HCT116 (cell line): ENCODE measurements at regions not wholly inside any gene's neighbourhood (a gene's known extent, or its start where the extent isn't known, plus 50 kb on each side); places are given as distances from the start of the nearest gene placed in this dataset.

Experiments used
- ATAC-seq: fragments of 200-7000 bp; cut with Tn5 transposase; 2 replicates; pipeline ENCODE4 v1.9.1; 2020; ENCODE audit warnings: mild to moderate bottlenecking, moderate library complexity
- BruUV-seq: library from RNA; stranded (reverse); fragments of 400-500 nt; replicated peaks from 2 replicates; lab custom pipeline; 2021; lab: Mats Ljungman, UMichigan
- CTCF ChIA-PET: fragments of 300-600 bp; sonication (Branson Sonifier 250); formaldehyde crosslinking; loops from one replicate; lab custom pipeline; 2021; ENCODE audit warnings: antibody characterized with exemption; lab: Charles Lee
- POLR2A ChIA-PET: fragments of 300-600, 350-600 bp; sonication (Branson Sonifier 250); formaldehyde crosslinking; loops from one replicate; lab custom pipeline; 2021; ENCODE audit warnings: antibody characterized with exemption; lab: Charles Lee
- RAD21 ChIA-PET, 2 experiments: fragments of 300-600 bp; sonication (Branson Sonifier 250); formaldehyde crosslinking; loops; one replicate each; lab custom pipeline; 2023; ENCODE audit warnings: low total read pairs in 2 of 2; ENCODE audit not compliant: uncharacterized antibody in 2 of 2, unreplicated experiment in 2 of 2, low non-redundant PET in 1 of 2; lab: Charles Lee
- DNase-seq: peaks from one replicate; pipeline ENCODE4 v3.0.0-alpha.2; 2010; ENCODE audit warnings: low read depth, low spot score
- H2AFZ ChIP-seq: fragments of 200-600 bp; shearing (Covaris generic), sonication (generic); 2 replicates; pipeline ENCODE4 v1.6.1; 2017; ENCODE audit warnings: low read depth, mixed run types, mixed read lengths, antibody characterized with exemption, low read length; ENCODE audit not compliant: poor library complexity, severe bottlenecking
- H3K27ac ChIP-seq: 2 replicates; pipeline ENCODE4 v1.5.1; 2012; ENCODE audit warnings: low read depth, low read length
- H3K27me3 ChIP-seq: fragments of 200-600 bp; sonication (generic); 2 replicates; pipeline ENCODE4 v1.6.1; 2016; ENCODE audit warnings: mixed run types, low read length, mixed read lengths; ENCODE audit not compliant: insufficient read depth
- H3K36me3 ChIP-seq, 2 experiments: fragments of 200-500 bp in 1 of 2; fragments of 200-600 bp in 1 of 2; sonication (Bioruptor generic) in 1 of 2; sonication (generic) in 1 of 2; 2 replicates each; pipeline versions ENCODE4 v1.5.1 to v1.6.1; 2014 to 2016; ENCODE audit warnings: low read length in 2 of 2, inconsistent platforms in 1 of 2, mixed read lengths in 1 of 2, mixed run types in 1 of 2; ENCODE audit not compliant: insufficient read depth in 2 of 2, control insufficient read depth in 1 of 2
- H3K4me1 ChIP-seq, 2 experiments: fragments of 200-600 bp in 1 of 2; sonication (generic) in 1 of 2; 2 replicates each; pipeline versions ENCODE4 v1.5.1 to v1.6.1; 2012 to 2017; ENCODE audit warnings: low read length in 2 of 2, inconsistent platforms in 1 of 2, mild to moderate bottlenecking in 1 of 2, mixed read lengths in 1 of 2, mixed run types in 1 of 2, moderate library complexity in 1 of 2; ENCODE audit not compliant: insufficient read depth in 2 of 2, control insufficient read depth in 1 of 2
- H3K4me2 ChIP-seq: fragments of 200-600 bp; sonication (generic); 2 replicates; pipeline ENCODE4 v1.6.1; 2017; ENCODE audit warnings: mixed run types, low read length, mixed read lengths
- H3K4me3 ChIP-seq, 2 experiments: fragments of 200-600 bp in 1 of 2; sonication (generic) in 1 of 2; replicated peaks in 1 of 2; 2 replicates each; pipeline ENCODE4 v1.5.1; 2011 to 2016; ENCODE audit warnings: low read length in 2 of 2, control low read depth in 1 of 2, low read depth in 1 of 2, mild to moderate bottlenecking in 1 of 2, mixed read lengths in 1 of 2, mixed run types in 1 of 2
- H3K79me2 ChIP-seq: fragments of 200-600 bp; sonication (generic); 2 replicates; pipeline ENCODE4 v1.6.1; 2017; ENCODE audit warnings: mild to moderate bottlenecking, mixed run types, low read length, moderate library complexity, mixed read lengths; ENCODE audit not compliant: insufficient read depth
- H3K9ac ChIP-seq: fragments of 200-600 bp; sonication (generic); 2 replicates; pipeline ENCODE4 v1.6.1; 2016; ENCODE audit warnings: low read length, mixed read lengths
- H3K9me2 ChIP-seq: fragments of 200-600 bp; sonication (generic), shearing (Covaris generic); 2 replicates; pipeline ENCODE4 v1.6.1; 2017; ENCODE audit warnings: mixed run types, mild to moderate bottlenecking, moderate library complexity; ENCODE audit not compliant: insufficient read depth
- H3K9me3 ChIP-seq, 2 experiments: fragments of 200-500 bp in 1 of 2; fragments of 200-600 bp in 1 of 2; sonication (Bioruptor generic) in 1 of 2; sonication (generic) in 1 of 2; 2 replicates each; pipeline ENCODE4 v1.6.1; 2014 to 2017; ENCODE audit warnings: low read length in 2 of 2, mixed read lengths in 2 of 2, inconsistent platforms in 1 of 2, low read depth in 1 of 2, mild to moderate bottlenecking in 1 of 2, mixed run types in 1 of 2, moderate library complexity in 1 of 2; ENCODE audit not compliant: control insufficient read depth in 1 of 2, insufficient read depth in 1 of 2
- H4K20me1 ChIP-seq: fragments of 200-600 bp; sonication (generic), shearing (Covaris generic); 2 replicates; pipeline ENCODE4 v1.6.1; 2017; ENCODE audit warnings: mixed run types, mild to moderate bottlenecking, moderate library complexity; ENCODE audit not compliant: insufficient read depth
- CBX3 ChIP-seq: IDR thresholded peaks from 2 replicates; pipeline ENCODE4 v1.6.1; 2012; ENCODE audit warnings: low read depth
- CEBPB ChIP-seq: IDR thresholded peaks from 2 replicates; pipeline ENCODE4 v1.6.1; 2012; ENCODE audit warnings: low read depth
- EGR1 ChIP-seq: IDR thresholded peaks from 2 replicates; pipeline ENCODE4 v1.6.1; 2012; ENCODE audit warnings: low read depth
- EZH2 ChIP-seq: fragments of 200-600 bp; sonication (generic); IDR thresholded peaks from 2 replicates; pipeline ENCODE4 v1.6.1; 2017; ENCODE audit warnings: antibody characterized with exemption, mixed run types
- EZH2phosphoT487 ChIP-seq: fragments of 200-600 bp; IDR thresholded peaks from 2 replicates; pipeline ENCODE4 v1.6.1; 2018; ENCODE audit warnings: antibody characterized with exemption, borderline replicate concordance
- FOSL1 ChIP-seq: IDR thresholded peaks from 2 replicates; pipeline ENCODE4 v1.6.1; 2012; ENCODE audit warnings: low read depth
- JUND ChIP-seq: IDR thresholded peaks from 2 replicates; pipeline ENCODE4 v1.6.1; 2012
- POLR2AphosphoS5 ChIP-seq: IDR thresholded peaks from 2 replicates; pipeline ENCODE4 v1.6.1; 2011; ENCODE audit warnings: mild to moderate bottlenecking, low read depth, low read length, moderate library complexity
- RAD21 ChIP-seq: IDR thresholded peaks from 2 replicates; pipeline ENCODE4 v1.6.1; 2012; ENCODE audit warnings: low read depth, mild to moderate bottlenecking
- SIN3A ChIP-seq: IDR thresholded peaks from 2 replicates; pipeline ENCODE4 v1.6.1; 2012; ENCODE audit warnings: low read depth
- SRF ChIP-seq: IDR thresholded peaks from 2 replicates; pipeline ENCODE4 v1.6.1; 2012; ENCODE audit warnings: low read depth
- TCF7L2 ChIP-seq: IDR thresholded peaks from 2 replicates; pipeline ENCODE4 v1.7.0; 2011; ENCODE audit warnings: borderline replicate concordance, inconsistent platforms; ENCODE audit not compliant: insufficient read depth, insufficient read length; ENCODE audit errors: extremely low read depth
- YY1 ChIP-seq: IDR thresholded peaks from 2 replicates; pipeline ENCODE4 v1.6.1; 2011; ENCODE audit warnings: low read length, low read depth, moderate library complexity, mild to moderate bottlenecking; ENCODE audit not compliant: insufficient replicate concordance; ENCODE audit errors: extremely low read depth
- ZFX ChIP-seq: fragments of 450-650 bp; IDR thresholded peaks from 2 replicates; pipeline ENCODE4 v1.6.1; 2017
- ZNF274 ChIP-seq: fragments of 200-500 bp; sonication (Bioruptor generic); IDR thresholded peaks from 2 replicates; pipeline ENCODE4 v1.6.1; 2014; ENCODE audit warnings: mild to moderate bottlenecking, low read depth, low read length, inconsistent platforms
- intact Hi-C: fragments of 100-400 bp; cut with micrococcal nuclease; formaldehyde crosslinking; loops from 2 replicates; pipeline ENCODE4 v1.10.0; 2022
- TF ChIP-seq, protein P1 (sequence below): IDR thresholded peaks from 2 replicates; pipeline ENCODE4 v1.6.1; 2012
- TF ChIP-seq, protein P2 (sequence below): IDR thresholded peaks from 2 replicates; pipeline ENCODE4 v1.6.1; 2012; ENCODE audit warnings: low read depth
- TF ChIP-seq, protein P3 (sequence below): IDR thresholded peaks from 2 replicates; pipeline ENCODE4 v1.6.1; 2011; ENCODE audit warnings: mild to moderate bottlenecking, low read length, moderate library complexity; ENCODE audit not compliant: insufficient replicate concordance; ENCODE audit errors: extremely low read depth
- TF ChIP-seq, protein P4 (sequence below), 3 experiments: fragments of 200-600 bp in 1 of 3; sonication (generic) in 1 of 3; IDR thresholded peaks in 2 of 3; conservative IDR thresholded peaks in 1 of 3; 2 replicates each; pipeline ENCODE4 v1.5.1; 2012 to 2017; ENCODE audit warnings: low read depth in 2 of 3, low read length in 2 of 3, antibody characterized with exemption in 1 of 3, borderline replicate concordance in 1 of 3, control low read depth in 1 of 3, mild to moderate bottlenecking in 1 of 3, mixed read lengths in 1 of 3, mixed run types in 1 of 3, moderate library complexity in 1 of 3; ENCODE audit not compliant: insufficient read depth in 1 of 3

DNA sequence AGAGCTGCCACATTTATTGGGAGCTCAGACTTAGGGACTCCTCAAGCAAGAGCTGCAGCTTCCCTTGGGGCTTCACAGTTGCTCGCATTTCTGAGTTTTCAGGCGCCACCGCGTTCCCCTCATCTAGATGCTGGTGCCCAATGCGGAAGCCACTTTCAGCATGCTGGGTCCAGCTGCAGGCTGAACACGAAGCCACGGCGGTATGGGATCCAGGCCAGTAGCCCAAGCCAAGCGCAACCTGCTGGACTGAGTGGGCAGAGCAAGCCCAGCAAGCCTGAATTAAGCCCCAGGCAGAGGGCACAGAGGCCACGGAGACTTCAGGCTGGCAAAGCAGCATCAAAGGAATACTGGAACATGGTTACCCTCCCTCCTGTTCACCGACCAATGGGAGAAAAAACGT, 391.5 kb downstream of the HTR1A start:
- TF ChIP-seq EZH2phosphoT487 = no peak
- no peak for TF ChIP-seq SRF
- TF ChIP-seq JUND = no peak
- TF ChIP-seq EGR1 = no peak
- TF ChIP-seq SIN3A = no peak
- no peak for TF ChIP-seq POLR2AphosphoS5
- no peak for TF ChIP-seq CBX3
- no peak for TF ChIP-seq ZFX
- no peak for TF ChIP-seq FOSL1
- no peak for TF ChIP-seq ZNF274
- TF ChIP-seq, protein P1, sequence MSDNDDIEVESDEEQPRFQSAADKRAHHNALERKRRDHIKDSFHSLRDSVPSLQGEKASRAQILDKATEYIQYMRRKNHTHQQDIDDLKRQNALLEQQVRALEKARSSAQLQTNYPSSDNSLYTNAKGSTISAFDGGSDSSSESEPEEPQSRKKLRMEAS = no peak
- TF ChIP-seq CEBPB = no peak
- TF ChIP-seq YY1 = no peak
- TF ChIP-seq, protein P2, sequence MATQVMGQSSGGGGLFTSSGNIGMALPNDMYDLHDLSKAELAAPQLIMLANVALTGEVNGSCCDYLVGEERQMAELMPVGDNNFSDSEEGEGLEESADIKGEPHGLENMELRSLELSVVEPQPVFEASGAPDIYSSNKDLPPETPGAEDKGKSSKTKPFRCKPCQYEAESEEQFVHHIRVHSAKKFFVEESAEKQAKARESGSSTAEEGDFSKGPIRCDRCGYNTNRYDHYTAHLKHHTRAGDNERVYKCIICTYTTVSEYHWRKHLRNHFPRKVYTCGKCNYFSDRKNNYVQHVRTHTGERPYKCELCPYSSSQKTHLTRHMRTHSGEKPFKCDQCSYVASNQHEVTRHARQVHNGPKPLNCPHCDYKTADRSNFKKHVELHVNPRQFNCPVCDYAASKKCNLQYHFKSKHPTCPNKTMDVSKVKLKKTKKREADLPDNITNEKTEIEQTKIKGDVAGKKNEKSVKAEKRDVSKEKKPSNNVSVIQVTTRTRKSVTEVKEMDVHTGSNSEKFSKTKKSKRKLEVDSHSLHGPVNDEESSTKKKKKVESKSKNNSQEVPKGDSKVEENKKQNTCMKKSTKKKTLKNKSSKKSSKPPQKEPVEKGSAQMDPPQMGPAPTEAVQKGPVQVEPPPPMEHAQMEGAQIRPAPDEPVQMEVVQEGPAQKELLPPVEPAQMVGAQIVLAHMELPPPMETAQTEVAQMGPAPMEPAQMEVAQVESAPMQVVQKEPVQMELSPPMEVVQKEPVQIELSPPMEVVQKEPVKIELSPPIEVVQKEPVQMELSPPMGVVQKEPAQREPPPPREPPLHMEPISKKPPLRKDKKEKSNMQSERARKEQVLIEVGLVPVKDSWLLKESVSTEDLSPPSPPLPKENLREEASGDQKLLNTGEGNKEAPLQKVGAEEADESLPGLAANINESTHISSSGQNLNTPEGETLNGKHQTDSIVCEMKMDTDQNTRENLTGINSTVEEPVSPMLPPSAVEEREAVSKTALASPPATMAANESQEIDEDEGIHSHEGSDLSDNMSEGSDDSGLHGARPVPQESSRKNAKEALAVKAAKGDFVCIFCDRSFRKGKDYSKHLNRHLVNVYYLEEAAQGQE = no peak
- TF ChIP-seq, protein P3, sequence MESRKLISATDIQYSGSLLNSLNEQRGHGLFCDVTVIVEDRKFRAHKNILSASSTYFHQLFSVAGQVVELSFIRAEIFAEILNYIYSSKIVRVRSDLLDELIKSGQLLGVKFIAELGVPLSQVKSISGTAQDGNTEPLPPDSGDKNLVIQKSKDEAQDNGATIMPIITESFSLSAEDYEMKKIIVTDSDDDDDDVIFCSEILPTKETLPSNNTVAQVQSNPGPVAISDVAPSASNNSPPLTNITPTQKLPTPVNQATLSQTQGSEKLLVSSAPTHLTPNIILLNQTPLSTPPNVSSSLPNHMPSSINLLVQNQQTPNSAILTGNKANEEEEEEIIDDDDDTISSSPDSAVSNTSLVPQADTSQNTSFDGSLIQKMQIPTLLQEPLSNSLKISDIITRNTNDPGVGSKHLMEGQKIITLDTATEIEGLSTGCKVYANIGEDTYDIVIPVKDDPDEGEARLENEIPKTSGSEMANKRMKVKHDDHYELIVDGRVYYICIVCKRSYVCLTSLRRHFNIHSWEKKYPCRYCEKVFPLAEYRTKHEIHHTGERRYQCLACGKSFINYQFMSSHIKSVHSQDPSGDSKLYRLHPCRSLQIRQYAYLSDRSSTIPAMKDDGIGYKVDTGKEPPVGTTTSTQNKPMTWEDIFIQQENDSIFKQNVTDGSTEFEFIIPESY = no peak
- TF ChIP-seq, protein P4, sequence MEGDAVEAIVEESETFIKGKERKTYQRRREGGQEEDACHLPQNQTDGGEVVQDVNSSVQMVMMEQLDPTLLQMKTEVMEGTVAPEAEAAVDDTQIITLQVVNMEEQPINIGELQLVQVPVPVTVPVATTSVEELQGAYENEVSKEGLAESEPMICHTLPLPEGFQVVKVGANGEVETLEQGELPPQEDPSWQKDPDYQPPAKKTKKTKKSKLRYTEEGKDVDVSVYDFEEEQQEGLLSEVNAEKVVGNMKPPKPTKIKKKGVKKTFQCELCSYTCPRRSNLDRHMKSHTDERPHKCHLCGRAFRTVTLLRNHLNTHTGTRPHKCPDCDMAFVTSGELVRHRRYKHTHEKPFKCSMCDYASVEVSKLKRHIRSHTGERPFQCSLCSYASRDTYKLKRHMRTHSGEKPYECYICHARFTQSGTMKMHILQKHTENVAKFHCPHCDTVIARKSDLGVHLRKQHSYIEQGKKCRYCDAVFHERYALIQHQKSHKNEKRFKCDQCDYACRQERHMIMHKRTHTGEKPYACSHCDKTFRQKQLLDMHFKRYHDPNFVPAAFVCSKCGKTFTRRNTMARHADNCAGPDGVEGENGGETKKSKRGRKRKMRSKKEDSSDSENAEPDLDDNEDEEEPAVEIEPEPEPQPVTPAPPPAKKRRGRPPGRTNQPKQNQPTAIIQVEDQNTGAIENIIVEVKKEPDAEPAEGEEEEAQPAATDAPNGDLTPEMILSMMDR (IDR thresholded peaks at IDR 0.05 in 2 of 3, conservative IDR thresholded peaks at IDR 0.05 in 1 of 3; ENCODE audit: borderline replicate concordance in 1 of 3, insufficient read depth in 1 of 3, low read depth in 2 of 3, low read length in 2 of 3) = no peak
- TF ChIP-seq TCF7L2 = no peak
- no peak for TF ChIP-seq RAD21
- TF ChIP-seq EZH2 = no peak
- no peak overlapping the region for H3K27ac ChIP-seq
- no peaks in the 10 kb centered on the region for H3K27me3 ChIP-seq
- BruUV-seq = no TSS peak
- no peak for DNase-seq
- ATAC-seq = no peak
- RAD21 ChIA-PET = no interaction called here
- no peak overlapping the region for H3K4me3 ChIP-seq
- intact Hi-C loops = no loop called here
- H3K79me2 ChIP-seq = no peaks in the 10 kb centered on the region
- H3K9ac ChIP-seq = no peak overlapping the region
- H3K9me2 ChIP-seq = no peaks in the 10 kb centered on the region
- H3K9me3 ChIP-seq = peaks cover 8 to 19% of the 10 kb centered on the region in 2 experiments; a peak in 2 of 4 replicates
- CTCF ChIA-PET = no interaction called here
- no peak overlapping the region for H3K4me2 ChIP-seq
- POLR2A ChIA-PET = no interaction called here
- H4K20me1 ChIP-seq = no peaks in the 10 kb centered on the region
- H3K36me3 ChIP-seq = no peaks in the 10 kb centered on the region
- no peaks in the 10 kb centered on the region for H3K4me1 ChIP-seq
- no peak overlapping the region for H2AFZ ChIP-seq
